Skeletal muscle cell (primary cell): ENCODE measurements at regions not wholly inside any gene's neighbourhood (a gene's known extent, or its start where the extent isn't known, plus 50 kb on each side); places are given as distances from the start of the nearest gene placed in this dataset.
"Not testable (repeated sequence)": the region's sequence is repeated elsewhere in the genome, so short reads cannot be mapped to it uniquely, and the experiment has no call there.

ENCODE experiments used
- DNase-seq: peaks from one replicate; pipeline ENCODE4 v3.0.0-alpha.2; 2010; ENCODE audit warnings: low read depth
- H3K4me3 ChIP-seq: 2 replicates; pipeline ENCODE4 v1.5.1; 2011; ENCODE audit warnings: low read depth, mild to moderate bottlenecking, control low read depth, low read length, moderate library complexity

- no peak for DNase-seq
- no peak overlapping the region for H3K4me3 ChIP-seq
Observed at GRCh38 chr13:63540061-63540460, 2124.4 kb upstream of the PCDH20 start.

DNA sequence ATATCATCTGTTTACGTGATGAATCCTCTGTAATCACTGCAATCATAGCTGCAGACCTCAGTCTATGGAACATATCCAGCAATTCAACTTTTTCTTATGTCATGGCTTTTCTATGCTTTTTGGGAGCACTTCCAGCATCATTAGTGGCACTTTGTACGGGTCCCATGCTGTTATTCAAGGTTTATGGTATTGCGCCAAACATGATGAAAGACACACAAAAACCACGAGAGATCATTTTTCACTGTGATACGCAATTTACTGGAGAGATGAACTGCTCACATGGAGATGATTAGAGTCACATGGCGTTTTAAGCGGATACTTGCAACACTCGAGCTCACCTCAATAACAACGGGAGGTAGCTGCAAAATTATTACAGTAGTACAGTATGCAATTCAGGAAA lies 2101.7 kb upstream of the PCDH20 start:
- H3K4me3 ChIP-seq, result no peak overlapping the region
- DNase-seq, result peak; percentile 78

DNA sequence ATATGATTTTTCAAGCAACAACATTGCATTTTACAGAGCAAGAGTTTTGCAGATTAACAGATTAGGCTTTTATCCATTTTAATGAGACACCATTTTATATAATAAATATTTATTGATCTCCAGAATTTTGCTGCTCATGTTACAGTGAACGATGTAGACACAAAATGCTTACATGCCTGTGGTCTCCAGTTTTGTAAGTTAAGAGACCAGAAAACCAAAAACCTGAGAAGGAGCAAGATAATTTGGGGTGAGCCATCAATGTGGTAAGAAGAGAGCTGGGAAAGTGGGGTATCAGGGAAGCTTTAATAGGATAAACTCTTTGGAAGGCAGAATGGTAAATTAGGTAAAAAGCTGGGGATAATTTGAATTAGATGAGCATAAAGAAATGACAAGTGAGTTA lies 2100.5 kb upstream of the PCDH20 start:
- no peak overlapping the region for H3K4me3 ChIP-seq
- no peak for DNase-seq

GRCh38 chr13:63514886-63515285 lies 2099.2 kb upstream of the PCDH20 start:
- no peak overlapping the region for H3K4me3 ChIP-seq
- no peak for DNase-seq

- no peak overlapping the region for H3K4me3 ChIP-seq
- DNase-seq, result no peak
Observed at GRCh38 chr13:63512095-63512494, 2096.4 kb upstream of the PCDH20 start.

DNA sequence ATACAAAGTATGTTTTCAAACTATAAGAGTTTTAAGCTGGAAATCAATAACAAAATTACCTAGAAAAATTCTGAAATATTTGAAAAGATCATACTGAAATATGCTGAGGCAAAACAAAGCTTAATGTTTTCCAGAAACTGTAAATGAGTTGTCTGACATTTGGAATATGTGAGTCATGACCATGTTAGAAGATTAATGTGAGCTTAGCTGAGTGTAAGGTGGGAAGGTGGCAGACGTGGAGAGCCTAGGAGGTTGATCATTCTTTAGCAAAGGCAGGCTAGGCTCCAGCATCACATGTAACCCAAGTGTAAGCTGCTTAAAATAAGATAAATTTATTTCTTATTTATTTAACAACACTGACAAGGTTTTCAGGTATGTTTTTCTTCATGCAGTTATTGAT lies 2086.1 kb upstream of the PCDH20 start:
- DNase-seq, result no peak
- no peak overlapping the region for H3K4me3 ChIP-seq

- DNase-seq, result no peak
- H3K4me3 ChIP-seq, result no peak overlapping the region
Observed at GRCh38 chr13:63497601-63498000, 2082.0 kb upstream of the PCDH20 start.

DNA sequence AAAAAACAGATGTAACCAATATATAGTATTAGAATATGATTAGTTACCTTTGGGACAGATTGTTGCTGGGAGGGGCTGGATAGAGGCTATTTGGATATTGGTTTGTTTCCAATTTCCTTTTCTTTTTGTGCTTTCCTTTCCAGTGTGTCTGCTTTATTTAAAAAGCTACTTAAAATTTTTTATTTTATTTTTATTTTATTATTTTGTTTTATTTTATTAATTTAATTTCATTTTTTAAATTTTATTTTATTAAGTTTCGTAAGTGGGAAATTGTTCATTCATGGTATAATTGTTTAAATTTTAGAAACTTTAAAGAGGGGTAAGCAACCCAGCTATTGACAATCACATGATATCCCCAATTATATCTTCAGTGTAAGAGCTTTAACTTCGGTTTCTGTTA lies 2077.0 kb upstream of the PCDH20 start:
- DNase-seq, result no peak
- no peak overlapping the region for H3K4me3 ChIP-seq

DNA sequence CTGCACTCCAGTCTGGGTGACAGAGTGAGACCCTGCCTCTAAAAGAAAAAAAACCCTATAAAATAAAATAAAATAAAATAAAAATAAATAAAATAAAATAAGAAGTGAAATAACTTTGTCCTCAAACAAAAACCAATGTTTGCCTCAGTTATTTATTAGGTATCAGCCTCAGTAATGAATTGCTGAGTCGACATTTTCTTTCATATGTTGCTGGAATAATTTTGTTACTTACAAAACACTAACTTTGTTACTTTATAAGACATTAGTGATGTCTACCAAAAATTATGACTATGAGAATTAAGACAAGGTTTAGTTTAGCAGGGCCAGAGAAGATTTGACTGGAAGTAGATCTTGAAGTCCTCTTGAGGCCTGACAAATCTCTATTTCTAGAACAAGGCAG lies 2074.5 kb upstream of the PCDH20 start:
- H3K4me3 ChIP-seq, result no peak overlapping the region
- DNase-seq, result no peak

DNA sequence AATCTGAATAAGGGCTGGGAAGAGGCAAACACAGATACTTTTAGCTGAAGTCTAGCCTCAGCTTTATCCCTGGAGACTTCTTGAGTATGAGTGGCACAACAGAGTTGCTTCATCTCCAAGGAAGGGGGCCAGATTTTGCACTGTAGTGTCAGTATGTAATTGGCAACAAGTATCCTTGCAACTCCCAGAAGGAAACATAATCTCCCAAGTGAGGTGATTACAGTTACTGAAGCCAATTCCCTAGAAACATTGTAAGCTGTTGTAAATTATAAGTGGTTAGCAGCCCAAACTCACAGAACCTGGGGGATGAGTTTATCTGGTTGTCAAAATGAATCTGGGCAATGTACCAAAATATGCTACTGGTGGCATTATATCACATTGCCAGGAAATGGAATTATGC lies 2065.7 kb upstream of the PCDH20 start:
- DNase-seq, result peak; percentile 96
- H3K4me3 ChIP-seq, result no peak overlapping the region

- DNase-seq, result no peak
- no peak overlapping the region for H3K4me3 ChIP-seq
Observed at GRCh38 chr13:63472711-63473110, 2057.1 kb upstream of the PCDH20 start.

DNA sequence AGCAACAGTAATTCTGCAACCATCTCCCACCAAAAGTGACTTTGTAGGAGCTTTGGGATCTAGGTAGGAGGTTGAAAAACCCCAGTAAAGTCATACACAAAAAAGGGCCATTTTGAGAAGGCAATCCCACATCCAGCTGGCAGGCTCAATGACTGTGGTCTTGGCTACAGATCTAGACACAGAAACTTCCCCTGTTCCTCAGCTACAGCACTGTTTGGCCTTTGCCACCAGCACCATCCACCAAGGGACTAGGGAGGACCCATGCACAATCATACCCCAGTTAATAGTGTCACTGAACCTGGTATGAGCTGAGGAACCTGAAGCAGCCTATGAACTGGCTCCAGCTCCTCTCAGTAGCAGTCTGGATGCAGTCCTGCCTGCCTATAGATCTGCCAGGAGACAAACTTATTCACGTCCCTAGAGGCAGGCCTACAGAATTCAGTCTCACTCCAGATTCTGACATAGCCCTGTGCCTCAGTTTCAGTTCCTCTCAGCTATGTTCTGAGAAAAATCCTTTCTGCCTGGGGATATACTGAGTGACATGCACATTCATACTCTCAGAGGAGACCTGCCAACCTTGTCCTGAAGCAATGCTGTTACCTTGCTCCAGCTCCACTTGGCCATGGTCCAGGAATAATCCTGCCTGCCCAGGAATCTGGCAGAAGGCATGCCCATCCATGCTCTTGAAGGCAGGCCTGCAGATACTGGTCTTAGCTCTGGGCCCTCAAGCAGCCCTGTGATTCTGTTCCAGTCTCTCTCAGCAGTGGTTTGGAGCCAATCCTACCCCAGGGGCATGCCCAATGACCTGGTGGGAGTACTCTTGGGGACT lies 2048.3 kb upstream of the PCDH20 start:
- DNase-seq, result no peak

DNA sequence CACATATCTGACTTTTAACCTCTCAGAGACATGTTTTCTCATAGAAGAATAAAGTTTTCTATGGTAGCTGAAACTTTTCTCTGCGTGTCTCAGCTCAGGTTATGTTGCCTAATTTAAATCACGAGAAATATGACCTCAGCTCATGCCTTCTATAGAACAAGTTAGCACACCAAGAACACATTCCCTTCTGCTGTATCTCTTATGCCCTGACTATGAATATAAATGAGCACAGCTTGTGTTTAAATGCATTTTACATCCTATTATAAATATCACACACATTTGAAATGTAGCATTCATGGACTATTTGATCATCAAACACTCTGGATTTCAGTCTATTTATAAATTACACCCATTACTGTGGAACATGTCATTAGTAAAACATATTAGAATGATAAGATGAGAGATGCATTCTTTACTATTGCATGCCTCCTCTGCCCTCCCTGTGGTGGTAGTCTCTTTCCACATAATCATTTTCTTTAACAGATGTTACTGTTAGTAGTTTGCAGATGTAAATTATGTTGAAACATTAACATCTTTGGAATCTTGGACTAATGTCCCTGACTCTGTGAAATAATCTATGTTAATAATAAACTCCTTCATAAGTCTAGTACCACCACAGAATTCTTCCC lies 2044.9 kb upstream of the PCDH20 start:
- no peak overlapping the region for H3K4me3 ChIP-seq
- DNase-seq, result no peak

More for the DNA sequence above, 2048.3 kb upstream of the PCDH20 start:
- H3K4me3 ChIP-seq, result no peak overlapping the region

DNA sequence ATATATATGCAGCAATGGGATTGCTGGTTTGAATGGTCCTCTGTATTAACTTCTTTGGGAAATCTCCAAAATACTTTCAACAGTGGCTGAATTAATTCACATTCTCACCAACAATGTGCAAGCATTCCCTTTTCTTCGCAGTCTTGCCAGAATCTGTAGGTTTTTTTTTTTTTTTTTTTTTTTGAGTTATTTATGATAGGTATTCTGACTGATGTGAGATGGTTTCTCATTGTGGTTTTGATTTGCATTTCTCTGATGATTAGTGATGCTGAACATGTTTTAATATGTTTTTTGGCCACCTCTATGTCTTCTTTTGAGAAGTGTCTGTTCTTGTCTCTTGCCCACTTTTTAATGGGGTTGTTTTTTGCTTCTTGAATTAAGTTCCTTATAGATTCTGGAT lies 2041.5 kb upstream of the PCDH20 start:
- no peak overlapping the region for H3K4me3 ChIP-seq
- no peak for DNase-seq

DNA sequence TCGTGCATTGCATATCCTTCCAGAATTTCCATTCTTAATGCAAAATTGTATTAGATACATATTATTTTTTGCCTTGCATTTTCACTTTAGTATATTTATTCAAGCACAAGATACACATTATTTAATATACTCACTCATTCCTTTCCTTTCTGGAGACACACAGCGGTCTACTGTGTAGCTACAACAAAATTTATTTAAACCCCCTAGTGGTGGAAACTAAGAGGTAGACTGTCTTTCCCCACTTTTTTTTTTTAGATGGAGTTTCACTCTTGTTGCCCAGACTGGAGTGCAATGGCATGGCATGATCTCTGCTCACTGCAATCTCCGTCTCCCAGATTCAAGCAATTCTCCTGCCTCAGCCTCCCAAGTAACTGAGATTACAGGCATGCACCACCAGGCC lies 2040.3 kb upstream of the PCDH20 start:
- no peak overlapping the region for H3K4me3 ChIP-seq
- no peak for DNase-seq

DNA sequence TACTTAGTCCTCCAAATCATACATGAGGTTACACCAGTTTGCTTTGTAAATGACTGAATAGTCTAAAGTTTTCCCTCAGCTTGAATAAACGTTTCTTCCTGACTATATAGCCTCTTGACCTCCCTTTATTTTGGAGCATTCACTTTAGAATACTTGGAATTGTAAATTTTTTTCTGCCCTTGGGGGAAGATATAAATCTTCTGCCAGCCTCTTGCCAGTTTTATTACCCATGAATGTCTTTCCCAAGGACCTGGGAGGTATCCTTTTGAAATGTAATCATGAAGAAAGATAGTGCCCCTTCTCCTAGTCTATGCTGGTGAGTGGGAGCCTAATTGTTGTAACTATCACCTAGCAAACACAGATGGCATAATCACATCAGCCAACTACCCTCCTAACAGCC lies 2033.9 kb upstream of the PCDH20 start:
- no peak for DNase-seq

DNA sequence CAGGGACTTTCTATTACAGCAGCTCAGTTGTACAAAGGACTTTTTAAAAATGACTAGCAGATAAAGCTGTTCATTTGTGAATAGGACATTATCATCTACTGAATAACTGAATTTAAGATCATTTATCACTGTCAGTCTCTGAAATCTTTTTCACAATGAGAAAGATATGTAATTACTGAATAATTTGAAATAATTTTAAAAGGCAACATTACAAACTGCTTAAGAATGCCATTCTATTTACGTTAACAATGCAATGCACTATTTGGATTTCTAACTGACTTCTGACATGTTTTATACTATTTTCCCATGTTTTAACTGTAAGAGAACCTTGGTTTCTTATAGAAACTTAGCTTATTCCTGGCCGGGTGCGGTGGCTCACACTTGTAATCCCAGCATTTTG lies 2033.0 kb upstream of the PCDH20 start:
- no peak overlapping the region for H3K4me3 ChIP-seq
- DNase-seq, result no peak

More for the DNA sequence above, 2033.9 kb upstream of the PCDH20 start:
- H3K4me3 ChIP-seq, result no peak overlapping the region

DNA sequence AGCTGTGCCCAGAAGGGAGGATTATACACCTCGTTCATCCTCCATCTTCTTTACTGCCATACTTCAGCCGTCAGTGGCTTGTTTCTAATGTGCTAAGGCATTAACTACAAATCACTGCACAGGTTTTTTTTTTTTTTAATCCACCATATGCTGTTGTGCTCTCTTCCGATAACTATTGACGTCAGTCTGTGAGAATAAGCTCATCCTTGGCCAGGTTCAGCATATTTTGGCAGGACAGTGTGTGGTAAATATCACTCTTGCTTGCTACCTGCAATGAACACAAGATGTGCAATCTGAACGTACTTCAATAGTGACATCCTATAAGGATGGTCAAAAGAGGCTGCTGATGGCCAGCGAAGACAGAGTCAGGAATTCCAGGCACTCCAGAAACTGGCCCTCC lies 2030.7 kb upstream of the PCDH20 start:
- no peak for DNase-seq
- H3K4me3 ChIP-seq, result no peak overlapping the region

- not testable (repeated sequence) for DNase-seq, H3K4me3 ChIP-seq
Observed at GRCh38 chr13:63444225-63444624, 2028.6 kb upstream of the PCDH20 start.

DNA sequence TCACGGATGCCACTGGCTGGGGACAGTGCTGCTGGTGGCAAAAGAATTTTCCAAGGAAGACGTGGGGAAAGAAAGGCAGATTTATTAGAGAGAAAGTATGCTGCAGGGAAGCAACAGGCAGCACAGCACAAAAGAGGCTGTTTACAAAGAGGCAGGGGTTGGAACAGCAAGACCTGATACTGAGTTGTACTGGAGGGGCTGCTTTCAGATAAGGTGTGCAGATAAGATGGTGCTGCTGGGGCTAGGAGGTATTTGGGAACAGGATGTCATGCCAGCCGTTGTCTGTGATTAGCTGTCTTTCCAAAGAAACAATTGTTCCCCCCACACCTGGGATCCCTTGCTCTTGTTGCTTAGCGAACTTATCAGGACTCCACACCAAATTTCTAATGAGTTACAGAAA lies 2023.3 kb upstream of the PCDH20 start:
- H3K4me3 ChIP-seq, result no peak overlapping the region
- DNase-seq, result no peak

- H3K4me3 ChIP-seq, result no peak overlapping the region
- no peak for DNase-seq
Observed at GRCh38 chr13:63436325-63436668, 2020.6 kb upstream of the PCDH20 start.
